Retinal pigment epithelial cell (primary cell): ENCODE measurements at regions not wholly inside any gene's neighbourhood (a gene's known extent, or its start where the extent isn't known, plus 50 kb on each side); places are given as distances from the start of the nearest gene placed in this dataset.

Experiments used
- DNase-seq: peaks from one replicate; pipeline ENCODE4 v3.0.0-alpha.2; 2010; ENCODE audit warnings: low read depth
- H3K4me3 ChIP-seq: 2 replicates; pipeline ENCODE4 v1.5.1; 2011; ENCODE audit warnings: mild to moderate bottlenecking, low read length, control low read depth, moderate library complexity
- CTCF ChIP-seq: conservative IDR thresholded peaks from 2 replicates; pipeline ENCODE4 v1.5.1; 2011; ENCODE audit warnings: low read depth, low read length, control low read depth, inconsistent platforms

GRCh38 chr10:29920408-29921070, 138.8 kb downstream of the JCAD start:
- no peak for DNase-seq
- no peak overlapping the region for H3K4me3 ChIP-seq
- TF ChIP-seq CTCF, result no peak

GRCh38 chr10:29918623-29919400, 140.6 kb downstream of the JCAD start:
- no peak for TF ChIP-seq CTCF

GRCh38 chr10:29917311-29917710, 142.1 kb downstream of the JCAD start:
- no peak overlapping the region for H3K4me3 ChIP-seq
- TF ChIP-seq CTCF, result no peak
- no peak for DNase-seq

More at GRCh38 chr10:29918623-29919400, 140.6 kb downstream of the JCAD start:
- H3K4me3 ChIP-seq, result no peak overlapping the region
- DNase-seq, result no peak

- H3K4me3 ChIP-seq, result no peak overlapping the region
- no peak for DNase-seq
- no peak for TF ChIP-seq CTCF
These were observed 142.7 kb downstream of the JCAD start for GRCh38 chr10:29916669-29917068.

GRCh38 chr10:29914986-29915785, 144.2 kb downstream of the JCAD start:
- TF ChIP-seq CTCF, result no peak
- no peak overlapping the region for H3K4me3 ChIP-seq
- no peak for DNase-seq

- TF ChIP-seq CTCF, result no peak
- no peak overlapping the region for H3K4me3 ChIP-seq
- no peak for DNase-seq
These were observed 150.4 kb downstream of the JCAD start for GRCh38 chr10:29908962-29909361.
